Stimulated activated CD4-positive, alpha-beta T cell treated with anti-CD3 and anti-CD28 coated beads, TNF-alpha, amount 100 ng/mL, for 48 hours (primary cell): ENCODE measurements at regions not wholly inside any gene's neighbourhood (a gene's known extent, or its start where the extent isn't known, plus 50 kb on each side); places are given as distances from the start of the nearest gene placed in this dataset.
"Not testable (repeated sequence)": the region's sequence is repeated elsewhere in the genome, so short reads cannot be mapped to it uniquely, and the experiment has no call there.

Source experiments
- DNase-seq, 3 donors: peaks; one replicate each; pipeline ENCODE4 v3.0.0-alpha.2; 2020; ENCODE audit warnings: low read depth in 3 of 3

DNA sequence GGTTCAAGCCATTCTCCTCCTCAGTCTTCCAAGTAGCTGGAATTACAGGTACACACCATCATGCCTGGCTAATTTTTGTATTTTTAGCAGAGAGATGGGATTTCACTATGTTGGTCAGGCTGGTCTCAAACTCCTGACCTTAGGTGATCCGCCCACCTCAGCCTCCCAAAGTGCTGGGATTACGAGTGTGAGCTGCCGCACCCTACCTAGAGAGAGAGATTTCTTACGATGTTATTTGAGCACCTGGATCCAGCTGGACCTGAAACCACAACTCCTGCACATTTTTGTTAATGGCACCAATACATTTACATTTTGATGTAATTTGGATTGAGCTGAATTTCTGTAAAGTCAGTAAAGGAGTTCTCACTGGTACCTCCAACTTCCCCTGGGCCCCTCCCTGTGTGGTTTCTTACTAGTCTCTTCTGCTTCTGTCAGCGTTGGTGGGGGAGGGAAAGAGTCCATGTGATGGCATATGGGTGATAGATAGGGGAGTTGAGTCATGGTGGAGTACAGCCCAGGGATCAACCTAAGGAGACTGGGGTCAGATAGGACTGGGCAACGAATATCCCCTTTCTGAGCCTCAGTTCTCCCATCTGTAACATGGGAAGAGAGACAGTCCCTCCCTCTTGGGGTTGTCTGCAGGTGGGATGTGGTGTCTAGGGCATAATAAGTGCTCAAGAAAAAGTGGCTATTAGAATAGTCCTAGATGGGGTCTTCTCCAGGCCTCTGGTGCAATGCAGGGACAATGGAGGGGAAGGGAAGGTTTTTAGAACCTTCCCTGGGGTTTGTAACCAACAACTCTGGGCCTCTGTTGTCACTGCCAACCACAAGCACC, 83.3 kb upstream of the MED13L start:
- peak in 1 of 3 donors; percentile 10 for DNase-seq

DNA sequence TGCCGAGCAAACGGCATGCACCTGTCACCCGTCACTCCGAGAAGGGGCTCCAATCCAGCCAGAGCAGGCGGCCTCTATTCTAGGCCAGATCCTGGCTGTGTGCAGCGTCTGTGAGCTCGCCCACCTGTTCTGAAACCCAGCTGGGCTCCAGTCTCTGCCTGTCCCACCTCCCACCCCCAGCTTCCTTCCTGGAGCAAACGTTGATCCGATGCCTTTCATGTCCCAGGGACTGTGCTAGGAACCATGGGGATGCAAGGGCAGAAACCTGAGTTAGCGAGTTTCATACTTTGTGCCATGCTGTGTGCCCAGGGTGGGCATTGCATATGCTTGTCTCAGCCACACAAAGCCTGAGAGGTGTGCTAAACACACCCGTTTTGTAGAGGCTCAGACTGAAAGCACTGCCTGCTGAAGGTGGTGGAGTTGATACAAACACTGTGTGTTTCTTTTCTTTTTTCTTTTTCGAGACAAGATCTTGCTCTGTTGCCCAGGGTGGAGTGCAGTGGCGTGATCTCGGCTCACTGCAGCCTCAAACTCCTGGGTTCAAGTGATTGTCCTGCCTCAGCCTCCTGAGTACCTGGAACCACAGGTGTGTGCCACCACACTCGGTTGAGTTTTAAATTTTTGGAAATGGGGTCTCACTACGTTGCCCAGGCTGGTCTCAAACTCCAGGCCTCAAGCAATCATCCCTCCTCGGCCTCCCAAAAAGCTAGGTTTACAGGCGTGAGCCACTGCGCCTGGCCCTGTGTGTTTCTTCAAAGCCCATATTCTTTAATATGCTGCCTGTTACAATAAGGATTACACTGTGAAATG, 84.1 kb upstream of the MED13L start:
- no peak for DNase-seq

DNA sequence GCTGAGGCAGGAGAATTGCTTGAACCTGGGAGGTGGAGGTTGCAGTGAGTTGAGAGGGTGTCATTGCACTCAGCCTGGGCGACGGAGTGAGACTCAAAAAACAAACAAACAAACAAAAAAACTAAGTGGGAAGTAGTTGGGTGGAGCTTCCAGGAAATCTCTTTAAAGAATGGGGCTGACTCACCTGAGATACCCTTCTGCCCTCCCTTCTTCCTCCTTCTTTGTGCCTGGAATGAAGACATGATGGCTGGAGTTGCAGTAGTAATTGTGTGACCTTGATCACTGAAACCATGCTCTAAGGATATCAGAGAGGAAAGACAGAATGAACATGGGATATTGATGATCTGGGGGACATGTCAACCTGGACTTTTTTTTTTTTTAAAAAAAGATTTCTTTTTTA, 87.6 kb upstream of the MED13L start:
- DNase-seq, result no peak

DNA sequence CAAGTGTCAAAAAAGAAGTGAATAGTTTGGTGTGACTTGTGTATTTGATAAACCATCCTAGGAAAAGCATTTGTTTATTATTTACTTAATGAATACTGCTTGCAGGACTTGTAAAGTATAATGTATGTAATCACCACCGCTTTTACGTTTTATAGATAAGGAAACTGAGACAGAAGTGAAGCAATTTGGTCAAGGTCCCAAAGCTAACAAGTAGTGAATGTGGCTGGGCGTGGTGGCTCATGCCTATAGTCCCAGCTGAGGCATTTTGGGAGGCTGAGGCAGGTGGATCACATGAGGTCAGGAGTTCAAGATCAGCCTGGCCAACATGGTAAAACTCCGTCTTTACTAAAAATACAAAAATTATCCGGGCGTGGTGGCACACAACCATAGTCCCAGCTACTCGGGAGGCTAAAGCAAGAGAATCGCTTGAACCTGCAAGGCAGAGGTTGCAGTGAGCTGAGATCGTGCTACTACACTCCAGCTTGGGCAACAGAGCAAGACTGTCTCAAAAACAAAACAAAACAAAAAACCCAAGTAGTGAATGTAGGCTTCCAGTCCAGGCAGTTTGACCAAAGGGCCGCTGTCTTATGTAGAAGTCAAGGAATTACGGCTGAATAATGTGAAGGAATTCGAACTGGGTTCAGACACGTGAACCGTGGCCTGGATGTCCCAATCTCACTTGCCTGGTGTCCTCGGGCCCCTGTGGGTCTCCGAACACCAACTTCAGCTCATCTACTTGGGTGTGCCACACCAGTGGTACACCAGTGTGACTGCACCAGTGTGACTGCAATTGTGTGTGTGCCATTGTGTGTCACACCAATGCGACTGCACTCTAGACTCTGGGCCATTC, 88.3 kb upstream of the MED13L start:
- DNase-seq, result no peak

DNA sequence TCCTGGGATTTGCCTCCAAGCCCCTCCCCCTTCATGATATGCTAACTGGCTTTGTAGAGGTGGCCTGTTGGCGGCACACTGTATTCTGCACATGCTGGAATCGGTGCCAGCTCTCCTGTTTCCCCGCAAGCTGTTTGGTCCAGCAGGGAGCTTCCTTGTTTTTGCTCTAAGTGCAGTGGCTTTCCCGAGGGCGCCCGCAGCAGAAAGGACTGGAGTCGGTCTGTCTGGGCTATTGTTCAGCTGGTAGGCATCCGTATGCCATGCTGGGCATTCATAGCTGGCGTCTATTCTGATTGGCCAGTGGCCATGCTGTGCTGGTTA, 88.9 kb upstream of the MED13L start:
- DNase-seq, result no peak

DNA sequence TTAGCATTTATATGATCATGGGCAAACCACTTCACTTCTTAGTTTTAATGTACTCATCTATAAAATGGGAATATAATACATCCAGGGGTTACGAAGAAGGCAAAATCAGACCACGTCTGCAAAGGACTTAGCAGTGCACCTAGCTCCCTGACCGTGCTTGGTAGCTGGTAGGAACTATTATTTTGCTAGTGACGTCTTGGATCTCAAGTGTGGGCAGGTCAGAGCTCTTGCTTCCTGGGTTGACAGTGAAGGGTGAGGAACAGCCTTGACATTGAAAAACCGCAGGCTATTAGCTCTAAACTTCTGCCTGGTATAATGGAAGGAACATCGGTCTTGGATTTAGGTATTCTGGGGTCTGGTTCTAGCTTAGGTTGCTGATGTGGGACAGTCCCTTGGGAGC, 89.3 kb upstream of the MED13L start:
- DNase-seq, result no peak

DNA sequence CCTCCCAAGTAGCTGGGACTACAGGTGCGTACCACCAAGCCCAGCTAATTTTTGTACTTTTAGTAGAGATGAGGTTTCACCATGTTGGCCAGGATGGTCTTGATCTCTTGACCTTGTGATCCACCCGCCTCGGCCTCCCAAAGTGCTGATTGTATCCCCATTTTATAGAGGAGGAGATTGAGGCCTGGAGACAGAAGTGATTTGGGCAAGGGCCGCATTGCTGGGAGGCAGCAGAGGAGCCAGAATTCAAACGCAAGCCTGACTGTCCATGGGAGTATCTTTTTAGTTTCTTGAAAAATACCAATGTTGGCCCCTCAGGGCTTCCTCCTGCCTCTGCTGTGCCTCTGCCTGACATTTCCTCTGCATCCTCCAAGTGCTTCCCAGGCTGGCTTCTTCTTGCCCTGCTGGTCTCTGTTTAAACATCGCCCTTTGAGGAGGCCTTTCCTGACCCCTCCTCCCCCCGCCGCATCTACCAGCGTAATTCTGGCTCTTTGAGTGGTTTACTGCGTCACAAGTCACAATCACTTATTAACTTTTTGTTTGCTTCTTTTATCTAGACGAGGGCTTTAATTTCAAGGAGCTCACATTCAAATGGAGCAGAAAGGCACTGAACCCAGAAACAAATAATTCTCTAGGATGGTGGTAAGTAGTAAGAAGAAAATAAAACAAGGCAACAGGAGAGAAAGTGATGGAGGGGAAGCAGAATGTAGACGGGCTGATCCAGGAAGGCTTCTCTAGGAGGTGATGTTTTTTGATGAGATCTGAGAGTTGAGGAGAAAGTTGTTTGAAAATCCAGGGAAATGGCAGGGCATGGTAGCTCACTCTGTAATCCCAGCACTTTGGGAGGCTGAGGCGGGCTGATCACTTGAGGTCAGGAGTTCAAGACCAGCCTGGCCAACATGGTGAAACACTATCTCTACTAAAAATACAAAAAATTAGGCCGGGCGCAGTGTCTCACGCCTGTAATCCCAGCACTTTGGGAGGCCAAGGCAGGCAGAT, 91.0 kb upstream of the MED13L start:
- DNase-seq, result no peak

DNA sequence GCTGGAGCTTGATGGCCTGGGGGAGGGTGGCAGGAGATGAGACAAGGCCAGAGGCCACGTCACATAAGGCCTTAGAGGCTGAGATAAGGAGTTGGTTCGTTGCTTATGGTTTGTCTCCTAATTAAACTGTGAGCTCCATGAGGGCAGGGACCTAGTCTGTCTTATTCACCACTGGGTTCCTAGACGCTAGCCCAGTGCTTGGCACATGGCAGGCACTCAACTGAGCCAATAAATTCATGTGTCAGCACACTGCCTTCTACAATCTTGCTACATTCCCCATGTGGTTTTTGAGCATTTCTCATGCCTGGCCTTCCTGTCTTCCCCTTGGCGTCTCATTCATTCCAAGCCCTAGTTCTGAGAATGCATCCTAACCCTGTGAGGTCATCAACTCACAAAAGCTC, 92.5 kb upstream of the MED13L start:
- DNase-seq, result no peak

DNA sequence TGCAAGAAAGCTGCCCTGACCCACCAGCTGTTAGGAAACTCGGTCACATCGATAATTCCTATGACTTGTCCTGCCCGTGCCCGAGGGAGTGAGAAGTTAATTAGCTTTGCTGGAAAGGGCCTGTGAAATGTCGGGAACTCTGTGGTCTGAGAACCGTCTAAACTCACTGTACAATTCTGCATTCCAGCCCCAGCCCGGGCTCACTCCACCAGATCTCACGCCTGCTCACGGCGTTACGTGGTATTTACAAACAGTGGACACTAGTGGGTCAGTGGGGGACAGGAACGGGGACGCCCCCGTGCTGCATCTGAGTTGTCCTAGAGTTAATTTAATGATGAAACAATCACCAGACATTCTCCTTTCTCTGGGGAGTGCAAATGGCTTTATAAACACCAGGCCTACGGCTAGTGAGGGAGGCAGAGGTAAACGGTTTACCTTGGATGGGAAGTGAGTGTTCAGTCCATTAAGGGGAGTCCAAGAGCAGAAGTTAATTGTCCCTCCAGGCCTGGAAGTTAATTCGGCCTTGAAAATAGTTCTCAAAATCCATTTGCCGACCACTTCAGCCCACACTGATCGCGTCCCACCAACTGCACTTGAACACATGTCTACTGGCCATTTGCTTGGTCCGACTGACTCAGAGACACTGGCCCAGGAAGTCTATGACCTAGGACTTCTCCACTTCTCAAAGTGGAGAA, 93.5 kb upstream of the MED13L start:
- DNase-seq, result no peak

DNA sequence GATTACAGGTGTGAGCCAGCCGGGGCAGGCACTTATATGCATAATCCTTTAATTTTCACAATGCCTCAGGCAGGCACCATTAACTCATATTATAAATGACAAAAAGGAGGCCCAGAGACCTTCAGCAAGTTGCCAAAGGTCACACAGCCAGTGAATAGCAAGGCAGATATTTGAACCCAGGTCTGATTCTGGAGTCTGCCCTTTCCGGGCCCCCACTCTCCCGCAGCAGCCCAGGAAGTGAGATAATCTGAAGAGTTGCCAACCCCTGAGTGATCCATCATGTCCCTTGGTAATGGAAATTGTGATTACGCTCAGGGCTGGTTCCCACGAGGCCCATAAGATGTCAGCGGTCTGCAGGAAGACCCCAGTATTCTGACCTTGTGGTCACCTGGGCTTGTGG, 95.3 kb upstream of the MED13L start:
- DNase-seq, result no peak

DNA sequence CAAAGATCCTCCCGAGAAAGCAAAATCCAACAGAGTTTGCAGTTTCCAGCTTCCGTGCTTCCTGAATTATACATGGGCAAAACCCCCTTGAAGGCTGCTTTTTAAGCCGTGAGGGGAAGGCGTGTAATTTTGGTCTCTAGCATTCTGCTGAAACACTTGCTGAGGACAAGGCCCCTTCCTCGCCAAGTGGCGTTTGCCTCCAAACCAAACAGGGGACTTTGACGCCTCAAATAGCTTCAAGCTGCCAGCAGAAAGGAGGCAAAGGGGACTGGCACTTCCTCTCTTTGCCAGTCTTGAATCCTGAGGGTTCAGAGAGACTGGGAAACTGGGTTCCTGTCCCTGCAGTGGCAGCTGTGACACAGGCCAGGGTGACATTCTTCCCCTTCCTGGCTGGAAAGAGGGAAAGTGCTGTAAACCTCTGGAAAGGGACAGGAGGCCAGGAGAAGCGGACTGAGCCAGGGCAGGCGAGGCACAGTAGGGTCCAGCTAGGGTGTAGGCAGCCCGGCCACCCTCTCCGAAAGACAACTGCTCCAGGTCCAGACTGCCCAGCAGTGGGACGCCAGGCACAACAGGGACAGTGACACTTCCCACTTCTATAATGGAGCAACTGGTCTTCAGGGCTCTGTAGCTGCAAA, 96.2 kb upstream of the MED13L start:
- no peak for DNase-seq

DNA sequence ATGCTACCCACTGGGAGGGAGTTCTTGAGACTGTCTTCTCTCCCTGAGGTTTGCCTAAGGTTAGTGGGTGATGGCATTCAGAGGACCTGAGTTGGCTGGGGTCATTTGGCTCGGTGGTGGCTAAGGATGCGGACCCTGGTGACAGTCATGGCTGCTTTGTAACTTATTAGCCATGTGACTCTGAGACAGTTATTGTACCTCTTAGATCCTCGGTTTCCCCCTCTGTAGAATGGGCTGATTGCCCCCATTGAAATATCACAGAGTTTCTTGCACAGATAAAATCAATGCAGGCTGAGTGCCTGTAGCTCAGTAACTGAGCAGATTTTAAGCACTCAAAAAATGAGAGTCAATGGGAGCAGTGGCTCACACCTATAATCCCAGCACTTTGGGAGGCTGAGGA, 96.7 kb upstream of the MED13L start:
- no peak for DNase-seq

DNA sequence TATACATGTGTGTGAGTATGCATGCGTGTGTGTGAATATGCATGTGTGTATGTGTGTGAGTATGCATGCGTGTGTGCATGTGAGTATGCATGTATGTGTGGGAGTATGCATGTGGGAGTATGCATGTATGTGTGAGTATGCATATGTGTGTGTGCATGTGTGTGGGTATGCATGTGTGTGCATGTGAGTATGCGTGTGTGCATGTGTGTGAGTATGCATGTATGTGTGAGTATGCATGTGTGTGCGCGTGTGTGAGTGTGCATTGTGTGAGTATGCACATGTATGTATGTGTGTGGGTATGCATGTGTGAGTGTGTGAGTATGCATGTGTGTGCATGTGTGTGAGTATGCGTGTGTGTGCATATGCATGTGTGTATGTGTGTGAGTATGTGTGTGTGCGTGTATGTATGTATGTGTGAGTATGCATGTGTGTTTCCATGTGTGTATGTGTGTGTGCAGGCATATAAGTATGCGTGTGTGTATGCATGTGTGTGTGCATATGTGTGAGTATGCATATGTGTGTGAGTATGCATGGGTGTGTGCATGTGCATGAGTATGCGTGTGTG, 97.9 kb upstream of the MED13L start:
- DNase-seq, result no peak

DNA sequence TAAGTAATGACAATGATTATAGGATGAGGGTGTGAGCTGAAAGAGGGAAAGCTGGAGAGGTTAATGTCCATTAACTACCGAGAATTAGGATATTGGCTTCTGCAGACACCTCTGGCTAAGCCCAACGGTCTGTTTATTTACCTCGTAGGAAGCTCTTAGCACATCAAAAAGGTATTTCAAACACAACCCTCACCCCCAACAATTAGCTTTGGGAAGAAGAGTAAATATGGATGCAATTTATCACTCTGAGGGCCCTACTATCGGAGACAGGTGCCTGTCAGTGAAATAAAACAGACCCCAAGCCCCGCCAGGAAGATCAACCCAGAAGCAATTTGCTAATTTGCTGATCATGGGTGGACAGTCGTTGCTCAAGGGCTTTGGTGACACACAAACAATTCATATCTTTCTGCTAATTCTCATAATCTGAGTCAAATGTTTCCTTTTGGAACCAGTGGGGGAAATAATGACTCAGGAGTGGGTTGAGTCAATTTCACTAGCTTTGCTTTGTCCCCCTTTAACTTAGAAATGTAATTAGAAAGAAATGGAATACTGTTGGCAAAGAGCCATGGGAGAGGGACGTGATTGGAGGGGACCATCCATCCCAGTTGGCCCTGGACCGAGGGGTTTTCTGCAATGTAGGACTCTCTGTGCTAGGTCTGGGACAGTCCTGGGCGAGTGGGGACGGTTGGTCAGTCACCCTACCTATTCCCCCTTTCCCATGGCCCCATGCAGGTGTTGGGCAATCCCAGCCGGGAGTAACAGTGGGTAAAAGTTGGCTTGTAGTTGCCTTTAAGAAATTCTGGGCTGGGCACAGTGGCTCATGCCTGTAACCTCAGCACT, 99.1 kb upstream of the MED13L start:
- peak in 1 of 3 donors; percentile 8 for DNase-seq

DNA sequence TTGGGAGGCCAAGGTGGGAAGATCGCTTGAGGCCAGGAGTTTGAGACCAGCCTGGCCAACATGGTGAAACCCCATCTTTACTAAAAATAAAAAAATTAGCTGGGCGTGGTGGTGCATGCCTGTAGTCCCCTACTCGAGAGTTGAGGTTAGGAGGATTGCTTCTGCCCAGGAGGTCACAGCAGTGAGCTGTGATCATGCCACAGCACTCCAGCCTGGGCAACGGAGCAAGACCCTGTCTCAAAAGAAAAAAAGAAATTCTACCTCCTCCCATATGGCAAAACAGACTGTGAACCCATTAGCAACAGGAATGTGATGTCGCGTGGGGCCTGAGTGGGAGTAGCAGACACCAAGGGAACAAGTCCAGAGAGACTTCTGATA, 99.7 kb upstream of the MED13L start:
- not testable (repeated sequence) for DNase-seq

DNA sequence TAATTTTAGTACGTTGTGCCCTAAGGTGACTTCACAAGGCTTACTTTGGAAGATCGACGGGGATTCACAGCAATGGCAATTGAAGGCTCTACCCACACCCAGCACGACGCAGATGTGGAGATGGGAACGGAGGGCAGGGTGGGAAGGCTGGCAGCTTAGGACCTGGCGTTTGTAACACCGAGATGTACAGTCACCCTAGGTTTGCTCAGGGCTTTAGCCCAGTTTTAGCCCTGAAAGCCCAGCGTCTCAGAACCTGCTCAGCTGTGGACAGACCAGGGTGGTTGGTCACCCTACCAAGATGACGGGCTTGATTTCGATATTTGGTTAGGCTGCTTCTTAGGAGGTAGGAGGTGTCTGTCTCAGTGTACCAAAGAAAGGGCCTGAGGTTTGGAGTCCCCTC, 100.5 kb upstream of the MED13L start:
- no peak for DNase-seq

DNA sequence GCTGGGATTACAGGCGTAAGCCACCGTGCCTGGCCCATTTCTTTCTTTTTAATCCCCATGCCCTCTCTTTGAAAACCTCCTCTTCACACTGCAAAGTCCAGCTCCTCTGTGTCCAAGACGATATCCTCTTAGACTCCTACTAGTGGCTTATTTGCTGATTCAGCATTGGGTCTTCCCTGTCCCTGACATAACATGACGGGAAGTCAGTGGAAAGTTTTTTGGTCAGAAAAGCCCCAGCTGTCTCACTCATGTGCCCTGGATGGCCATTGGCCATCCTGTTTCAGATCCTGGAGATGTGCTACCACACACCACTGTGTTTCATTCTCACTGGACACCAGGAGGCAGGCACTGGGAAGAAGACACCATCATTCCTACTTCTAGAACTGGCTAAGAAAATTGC, 102.6 kb upstream of the MED13L start:
- DNase-seq, result no peak

DNA sequence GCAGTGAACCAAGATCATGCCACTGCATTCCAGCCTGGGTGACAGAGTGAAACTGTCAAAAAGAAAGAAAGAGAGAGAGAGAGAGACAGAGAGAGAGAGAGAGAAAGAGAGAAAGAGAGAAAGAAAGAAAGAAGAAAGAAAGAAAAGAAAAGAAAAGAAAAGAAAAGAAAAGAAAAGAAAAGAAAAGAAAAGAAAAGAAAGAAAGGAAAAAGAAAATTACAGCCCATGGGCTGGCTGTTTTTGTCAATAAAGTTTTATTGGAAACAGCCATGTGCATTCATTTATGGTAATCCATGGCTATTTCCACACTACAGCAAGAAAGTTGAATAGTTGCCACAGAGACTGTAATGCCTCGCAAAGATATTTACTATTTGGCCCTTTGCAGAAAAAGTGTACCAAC, 103.2 kb upstream of the MED13L start:
- DNase-seq, result not testable (repeated sequence)

DNA sequence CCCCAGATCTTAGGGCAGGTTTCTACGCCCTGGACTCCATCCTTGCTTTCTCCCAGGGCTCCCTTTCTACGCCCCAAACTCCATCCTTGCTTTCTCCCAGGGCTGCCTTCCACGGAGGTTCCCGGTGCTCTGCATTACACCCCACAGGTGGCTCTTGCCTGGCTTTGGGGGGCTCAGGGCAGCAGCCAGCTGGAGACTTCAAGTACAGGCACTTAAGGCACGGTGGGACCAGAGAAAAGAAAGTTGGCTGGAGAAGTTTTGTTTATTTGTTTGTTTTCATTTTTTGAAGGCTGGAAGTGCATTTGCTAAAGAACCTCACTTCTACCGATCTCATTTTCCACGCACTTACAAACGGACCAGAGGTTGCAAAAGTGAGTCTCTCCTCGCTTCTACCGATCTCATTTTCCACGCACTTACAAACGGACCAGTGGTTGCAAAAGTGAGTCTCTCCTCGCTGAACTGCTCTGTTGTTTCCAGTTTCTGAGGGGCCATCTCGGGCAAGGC, 103.8 kb upstream of the MED13L start:
- DNase-seq, result no peak
